Stimulated activated CD4-positive, alpha-beta T cell treated with anti-CD3 and anti-CD28 coated beads, Interleukin-15, amount 100 ng/mL, for 48 hours (primary cell): ENCODE measurements at regions not wholly inside any gene's neighbourhood (a gene's known extent, or its start where the extent isn't known, plus 50 kb on each side); places are given as distances from the start of the nearest gene placed in this dataset.

ENCODE experiments used
- DNase-seq, 2 donors: peaks; one replicate each; pipeline ENCODE4 v3.0.0-alpha.2; 2020; ENCODE audit warnings: low read depth in 2 of 2

DNA sequence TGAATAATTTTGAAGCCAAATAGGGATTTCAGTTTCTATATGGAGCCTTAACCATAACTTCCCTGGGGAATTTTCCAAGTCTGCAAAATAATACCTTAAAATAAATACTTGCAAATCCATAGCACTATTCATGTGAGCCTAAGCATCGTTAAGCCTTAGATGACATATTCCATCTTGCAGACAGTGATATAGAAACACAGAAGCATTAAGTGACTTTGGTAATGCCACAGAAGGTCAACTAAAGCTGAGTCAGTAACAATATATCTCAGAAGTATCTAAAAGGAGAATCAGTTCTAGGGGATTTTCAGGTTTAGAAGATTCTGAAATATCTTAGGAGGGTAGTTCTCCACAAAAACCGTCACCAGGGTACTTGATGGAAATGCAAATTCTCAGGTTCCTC, 163.4 kb upstream of the COL1A2 start:
- DNase-seq, result no peak

DNA sequence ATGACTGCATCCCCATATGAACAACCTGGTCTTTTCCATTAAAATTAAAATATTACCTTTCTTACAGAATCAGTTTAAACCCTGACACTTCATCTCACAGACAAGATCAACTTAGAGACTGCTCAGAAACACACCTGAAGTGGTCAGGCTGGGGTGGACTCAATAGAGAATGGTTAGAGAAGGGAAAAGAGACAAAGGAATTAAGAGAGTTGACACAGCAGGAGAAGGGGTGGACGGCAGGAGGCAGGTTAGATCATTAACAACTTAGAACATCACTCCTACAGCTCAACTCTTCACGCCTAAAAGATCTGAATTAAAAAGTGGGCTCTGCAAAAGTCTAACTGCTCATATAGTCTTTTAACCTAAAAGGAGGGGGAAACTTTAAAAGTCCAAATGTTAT, 157.7 kb upstream of the COL1A2 start:
- DNase-seq, result no peak

DNA sequence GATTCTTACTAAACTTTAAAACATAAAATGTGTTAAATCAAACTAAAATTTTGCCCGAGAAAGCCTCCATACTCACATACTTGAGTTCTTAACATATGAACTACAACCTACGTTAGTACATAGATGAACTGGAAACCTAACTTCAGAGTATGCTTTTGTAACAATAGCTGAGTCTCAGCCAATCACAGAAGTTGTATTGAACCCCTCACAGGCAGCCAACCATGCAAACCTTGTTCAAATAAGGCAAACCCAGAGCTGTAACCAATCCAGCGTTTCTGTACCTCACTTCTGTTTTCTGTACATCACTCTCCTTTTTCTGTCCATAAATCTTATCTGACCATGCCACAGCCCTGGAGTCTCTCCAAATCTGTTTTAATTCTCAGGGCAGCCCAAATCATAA, 157.3 kb upstream of the COL1A2 start:
- no peak for DNase-seq

DNA sequence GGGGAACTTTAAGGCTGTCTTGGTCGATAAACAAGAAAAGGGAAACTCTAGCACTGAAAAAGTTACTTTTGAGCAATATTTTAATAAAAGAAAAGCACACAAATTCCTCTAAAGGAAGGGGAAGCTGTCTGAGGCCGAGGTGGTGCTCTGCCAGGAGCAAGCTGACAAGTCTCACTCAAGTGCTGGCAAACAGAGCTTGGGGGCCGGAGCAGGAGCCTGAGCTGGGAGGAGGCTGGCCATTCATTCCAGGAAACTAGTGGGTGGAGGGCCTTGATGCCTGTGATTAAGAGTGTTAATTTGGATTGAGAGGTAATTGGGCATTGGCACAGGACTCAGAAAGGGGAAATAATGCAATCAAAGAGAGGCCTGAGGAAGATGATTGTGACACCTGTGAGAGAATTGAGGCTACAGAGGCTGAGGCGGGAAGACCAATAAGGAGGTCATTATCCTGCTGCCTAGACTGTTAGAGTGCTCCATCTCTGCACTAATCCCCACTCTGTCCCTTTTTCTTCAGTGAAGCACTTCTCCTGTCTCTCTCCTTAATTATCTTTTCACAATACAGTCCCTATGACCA, 154.9 kb upstream of the COL1A2 start:
- DNase-seq, result no peak

DNA sequence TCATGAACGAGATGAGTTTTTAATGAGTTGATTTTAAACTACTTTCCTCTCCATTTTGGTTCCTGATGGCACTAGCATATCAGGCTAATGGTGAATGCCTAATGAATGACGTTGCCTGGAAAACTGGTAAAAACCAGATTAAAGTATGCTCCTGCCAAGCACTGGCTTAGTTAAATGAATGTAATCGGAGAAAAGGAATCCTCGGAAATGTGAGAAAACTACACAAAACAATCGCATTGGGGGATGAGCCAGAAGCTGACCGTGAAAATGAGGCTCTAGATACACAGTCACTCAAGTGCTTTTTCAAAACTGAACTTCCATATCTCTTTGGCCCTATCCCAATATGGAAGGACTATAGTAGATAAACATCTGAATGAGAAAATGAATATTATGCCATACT, 153.8 kb upstream of the COL1A2 start:
- DNase-seq, result no peak

DNA sequence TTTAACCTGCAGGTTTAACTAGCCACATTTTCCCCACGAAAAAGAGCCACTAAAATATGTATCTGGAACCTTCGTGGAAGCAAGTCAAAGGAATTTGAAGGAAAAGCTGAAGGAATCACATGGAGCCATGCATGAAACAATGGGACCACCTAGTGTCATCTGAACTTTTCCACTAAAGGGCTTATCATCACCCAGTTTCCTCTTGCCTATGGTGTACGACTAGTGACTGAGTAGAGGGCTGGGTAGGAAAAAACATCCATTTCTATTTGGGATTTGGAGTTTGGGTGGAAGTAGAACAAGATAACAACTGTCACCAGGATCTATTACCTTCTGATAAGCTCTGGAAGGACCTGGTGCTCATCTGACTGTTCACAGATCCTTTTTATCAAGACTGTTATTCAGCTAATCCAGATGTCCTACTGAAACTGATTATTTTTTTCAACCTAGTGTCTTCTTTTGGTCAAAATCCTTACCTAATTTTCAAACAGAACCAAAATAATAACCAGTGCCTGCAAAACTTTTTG, 153.2 kb upstream of the COL1A2 start:
- no peak for DNase-seq

DNA sequence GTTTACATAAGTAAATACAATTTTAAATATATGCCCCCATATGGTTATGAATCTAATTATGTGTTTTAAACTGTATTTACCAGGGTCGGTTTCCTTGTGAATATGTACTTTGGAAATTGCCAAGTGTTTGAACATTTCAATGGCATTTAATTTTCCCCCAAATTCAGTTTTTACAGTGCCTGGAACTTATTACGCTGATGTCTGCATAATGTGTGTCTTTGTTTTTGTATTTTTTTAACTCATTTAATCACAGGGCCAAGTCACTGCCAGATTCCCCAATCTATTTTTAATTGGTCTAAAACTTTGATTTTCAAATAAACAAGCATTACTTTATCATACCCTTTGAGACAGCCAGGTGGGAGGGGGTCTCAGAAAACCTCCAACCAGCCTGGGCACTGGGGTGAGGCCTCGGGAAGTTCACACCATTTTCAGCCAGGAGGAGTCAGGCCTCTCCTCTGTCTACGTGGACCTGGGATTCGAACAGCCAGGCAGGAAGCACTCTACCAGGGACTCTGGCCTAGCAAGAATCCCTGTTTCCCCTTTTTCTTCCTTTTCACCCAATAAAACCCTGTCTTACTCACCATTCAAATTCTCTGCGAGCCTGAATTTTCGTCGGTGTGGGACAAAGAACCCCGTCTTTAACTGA, 151.5 kb upstream of the COL1A2 start:
- no peak for DNase-seq

DNA sequence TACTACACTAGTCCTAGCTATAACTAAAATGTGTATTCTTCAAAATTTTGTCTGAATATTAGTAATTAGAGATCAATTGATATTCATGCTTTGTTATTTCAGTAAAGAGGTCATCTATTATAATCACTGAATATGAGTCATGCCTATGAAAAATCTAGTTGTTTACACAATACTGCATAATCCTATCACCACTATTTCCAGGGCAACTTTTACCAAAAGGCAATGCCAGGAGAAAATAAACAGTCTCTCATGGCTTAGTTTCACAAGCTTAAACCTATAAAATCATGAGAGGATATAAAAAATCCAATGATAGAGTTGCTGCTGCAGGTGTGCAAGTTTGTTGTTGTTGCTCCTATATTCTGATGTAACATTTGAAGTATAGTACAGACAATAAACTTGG, 149.9 kb upstream of the COL1A2 start:
- no peak for DNase-seq

DNA sequence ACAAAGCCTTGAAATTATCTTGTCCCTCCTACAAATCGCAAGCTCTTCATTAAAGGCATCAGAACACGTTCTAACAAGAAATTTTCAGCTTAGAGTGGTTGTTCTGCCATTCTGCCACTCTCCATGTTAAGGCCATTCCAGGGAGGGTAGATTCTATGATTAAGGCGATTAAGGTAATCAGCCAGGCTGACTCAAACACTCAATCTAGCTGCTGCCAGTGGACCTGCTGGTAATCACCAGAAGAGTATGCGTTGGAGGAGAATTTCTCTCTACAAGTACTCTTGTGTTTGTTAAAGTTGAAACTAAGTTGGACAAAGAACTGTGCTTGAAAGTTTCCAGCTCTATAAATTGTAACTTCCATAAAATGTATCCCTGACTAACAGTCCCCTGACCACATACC, 149.2 kb upstream of the COL1A2 start:
- no peak for DNase-seq

DNA sequence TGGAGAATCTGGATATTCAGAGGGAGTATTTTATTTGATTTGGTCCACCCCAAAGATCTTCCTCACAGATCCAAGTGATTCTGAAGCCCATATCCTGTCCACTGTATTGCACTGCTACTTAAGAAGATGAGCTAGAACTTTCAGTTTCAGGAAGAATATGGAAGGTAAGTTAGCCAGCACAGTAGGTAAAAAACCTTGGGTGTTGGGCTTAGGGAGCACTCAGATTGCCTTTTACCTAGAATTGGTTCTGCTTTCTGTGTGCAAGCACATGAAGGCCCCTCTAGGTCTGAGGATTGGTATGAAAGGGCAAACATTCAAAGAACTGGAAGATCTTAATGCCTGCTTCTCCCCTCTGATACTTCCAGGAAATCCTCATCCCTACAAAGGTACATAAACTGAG, 146.7 kb upstream of the COL1A2 start:
- DNase-seq, result no peak

DNA sequence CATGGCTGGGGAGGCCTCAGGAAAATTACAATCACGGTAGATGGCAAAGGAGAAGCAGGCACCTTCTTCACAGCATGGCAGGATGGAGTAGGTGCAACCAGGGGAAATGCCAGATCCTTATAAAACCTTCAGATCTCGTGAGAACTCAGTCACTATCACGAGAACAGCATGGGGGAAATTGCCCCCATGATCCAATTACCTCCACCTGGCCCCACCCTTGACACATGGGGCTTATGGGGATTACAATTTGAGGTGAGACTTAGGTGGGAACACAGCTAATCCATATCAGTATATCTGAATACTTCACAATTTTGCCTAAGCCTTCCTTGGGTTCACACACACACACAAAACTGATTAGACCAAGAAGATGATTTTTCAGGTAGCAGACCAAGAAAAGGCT, 145.1 kb upstream of the COL1A2 start:
- DNase-seq, result no peak

DNA sequence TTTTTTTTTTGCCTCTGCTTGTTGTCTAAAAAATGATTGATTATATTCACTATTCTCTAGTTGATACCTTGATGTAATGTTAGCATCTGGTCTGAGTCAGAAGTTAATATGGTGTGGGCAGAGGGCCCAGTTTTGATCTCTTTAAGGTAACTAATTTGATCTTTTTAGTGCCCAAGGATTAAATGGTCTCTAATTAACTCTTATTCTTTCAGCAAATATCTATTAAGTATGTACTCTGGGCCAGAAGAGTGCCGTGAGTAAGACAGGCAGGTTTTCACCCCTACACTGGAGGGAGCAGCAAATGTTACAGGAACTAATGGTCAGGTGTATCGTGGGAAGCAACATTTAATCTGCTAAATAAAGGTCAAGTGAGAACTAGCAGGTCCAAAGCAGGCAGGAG, 144.6 kb upstream of the COL1A2 start:
- DNase-seq, result no peak

DNA sequence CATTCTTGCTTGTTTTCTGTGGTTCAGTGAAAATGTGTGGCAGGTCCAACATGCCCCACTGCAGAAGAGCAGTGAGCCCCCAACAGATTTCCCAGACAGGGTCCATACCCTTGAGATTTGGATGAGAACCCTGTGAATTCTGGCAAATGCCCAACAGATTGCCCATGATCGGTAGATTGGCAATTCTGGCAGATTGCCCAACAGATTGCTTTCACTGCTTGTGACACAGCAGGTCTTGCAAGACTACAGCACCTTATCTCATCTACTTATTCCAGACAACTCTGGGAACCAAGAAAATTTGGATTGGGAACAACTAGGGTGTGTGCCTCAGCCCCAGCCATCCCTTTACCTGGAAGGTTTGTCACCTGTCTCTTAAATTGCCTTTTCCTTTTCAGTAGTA, 143.7 kb upstream of the COL1A2 start:
- DNase-seq, result no peak

DNA sequence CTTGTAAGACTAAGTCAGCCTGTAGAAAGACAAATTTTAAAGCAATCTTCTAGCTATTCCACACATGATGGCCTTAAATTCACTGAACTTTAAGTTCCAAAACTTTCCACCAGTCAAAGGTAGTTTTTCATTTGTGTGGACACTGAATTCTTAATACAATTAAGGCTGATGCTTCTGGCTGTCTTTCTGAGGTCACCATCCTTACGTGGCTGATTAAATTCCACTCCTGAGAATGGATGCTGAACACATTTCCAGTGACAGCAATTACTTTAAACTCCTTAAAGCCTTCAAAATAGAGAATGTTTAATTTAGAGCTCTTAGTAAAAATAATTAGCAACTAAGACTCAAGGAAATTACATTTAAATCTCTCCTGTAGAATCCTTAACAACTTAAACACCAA, 142.6 kb upstream of the COL1A2 start:
- DNase-seq, result no peak

DNA sequence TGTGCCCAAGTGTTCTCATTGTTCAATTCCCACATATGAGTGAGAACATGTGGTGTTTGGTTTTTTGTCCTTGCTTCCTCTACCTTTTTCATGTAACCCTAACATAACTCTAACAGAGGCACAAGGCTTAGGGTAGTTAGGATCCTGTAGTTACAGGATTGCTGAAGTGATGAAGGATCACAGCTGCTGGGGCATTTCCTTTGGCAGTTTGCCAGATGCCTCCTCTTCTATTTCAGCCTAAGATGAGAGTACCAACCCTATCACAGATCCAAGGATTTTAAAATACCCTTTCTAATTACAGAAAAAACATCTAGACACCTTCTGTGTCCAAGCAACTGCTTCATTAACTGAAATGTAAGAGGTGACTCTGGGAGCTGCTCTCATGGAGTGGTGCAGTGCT, 141.7 kb upstream of the COL1A2 start:
- no peak for DNase-seq

DNA sequence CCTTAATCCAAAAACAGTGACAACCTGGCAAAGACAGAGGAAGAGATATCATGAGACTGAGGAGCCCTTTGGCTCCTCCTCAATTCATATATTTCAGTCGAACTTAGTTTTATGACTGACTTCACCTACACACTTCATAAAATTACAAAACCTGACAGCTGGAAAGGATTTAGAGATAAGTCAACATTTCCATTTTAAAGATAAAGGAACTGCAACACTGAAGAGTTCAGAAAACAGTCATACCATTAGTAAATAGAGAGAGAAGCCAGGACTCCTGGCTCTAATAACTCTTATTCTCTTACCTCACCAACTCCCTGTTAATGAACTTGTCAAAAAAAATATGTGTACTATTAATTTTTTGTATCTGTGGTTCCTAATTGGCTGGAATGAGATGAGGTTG, 141.0 kb upstream of the COL1A2 start:
- DNase-seq, result no peak

DNA sequence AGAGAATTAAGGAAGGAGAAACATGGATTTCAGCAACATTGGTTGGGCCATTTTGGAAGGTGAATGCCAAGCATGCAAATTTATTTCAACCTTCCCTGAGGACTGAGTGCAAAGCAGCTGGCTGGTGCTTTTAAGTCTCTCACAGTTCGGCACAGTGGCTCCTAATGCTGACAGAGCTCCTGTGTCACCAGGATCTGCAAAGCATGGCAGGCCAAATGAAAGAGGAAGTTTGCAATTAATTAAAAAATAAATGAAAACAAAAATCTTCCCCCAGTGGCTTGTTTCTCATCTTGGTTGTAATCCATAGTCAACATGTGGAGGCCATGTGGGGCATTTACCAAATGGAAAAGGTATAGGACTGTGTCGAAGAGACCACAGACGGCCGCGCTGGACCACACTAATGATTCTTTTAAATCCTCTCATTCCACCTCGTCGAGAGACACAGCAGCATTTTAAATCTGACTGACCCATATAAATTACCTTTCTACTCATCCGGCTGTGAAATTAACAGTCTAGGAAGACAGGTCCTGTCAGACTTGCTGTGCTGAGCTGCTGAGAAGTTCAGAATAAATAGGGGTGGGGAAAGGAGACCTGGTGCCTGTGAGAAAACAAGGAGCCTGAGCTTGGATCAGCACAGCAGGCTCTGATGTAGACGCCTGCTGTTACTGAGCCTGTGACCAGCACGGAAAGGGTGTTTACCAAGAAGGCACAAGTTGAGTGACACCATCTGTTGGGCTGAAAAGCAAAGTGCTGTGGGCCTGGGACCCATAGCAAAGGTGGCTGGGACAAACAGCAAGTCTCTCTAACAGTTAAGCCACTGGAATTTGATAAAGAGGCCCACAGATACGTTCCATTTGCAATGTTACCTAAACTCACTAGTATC, 136.0 kb upstream of the COL1A2 start:
- no peak for DNase-seq

DNA sequence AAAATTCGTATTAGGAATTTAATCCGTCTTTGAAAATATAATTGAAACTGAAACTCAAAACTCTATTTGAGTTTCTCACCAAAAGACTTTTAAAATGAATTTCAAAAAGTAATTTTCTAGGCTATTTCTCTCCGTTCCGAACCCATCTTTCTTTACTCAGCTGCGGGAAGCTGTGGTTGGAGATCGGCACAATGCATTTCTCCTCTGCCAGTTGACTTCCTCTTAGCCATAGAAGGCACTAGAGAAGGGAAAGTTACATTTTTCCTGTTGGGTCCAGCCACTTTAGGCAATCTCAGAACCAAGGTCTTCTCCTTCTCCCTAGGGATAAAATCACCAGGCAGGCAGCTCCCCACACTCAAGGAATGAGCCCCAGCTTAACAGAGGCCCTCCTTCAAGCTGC, 133.6 kb upstream of the COL1A2 start:
- DNase-seq, result no peak

DNA sequence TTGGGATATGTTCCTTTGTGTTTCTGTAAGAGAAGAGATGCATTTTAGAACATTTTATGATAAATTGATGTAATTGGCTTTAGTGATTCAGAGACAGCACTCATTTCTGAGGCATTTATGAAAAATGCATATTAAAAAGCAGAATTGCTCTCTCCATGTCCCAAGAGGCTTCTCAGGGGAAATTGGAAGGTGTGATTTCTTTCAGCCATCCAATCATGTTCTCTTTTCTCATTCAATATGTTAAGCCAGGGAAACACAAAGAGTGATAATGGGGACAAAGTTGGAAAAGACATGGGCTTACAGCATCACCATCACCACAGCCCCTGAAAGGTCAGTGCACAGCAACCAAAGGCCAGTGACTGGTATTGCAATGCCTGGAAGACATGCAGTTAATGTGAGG, 129.9 kb upstream of the COL1A2 start:
- DNase-seq, result no peak

DNA sequence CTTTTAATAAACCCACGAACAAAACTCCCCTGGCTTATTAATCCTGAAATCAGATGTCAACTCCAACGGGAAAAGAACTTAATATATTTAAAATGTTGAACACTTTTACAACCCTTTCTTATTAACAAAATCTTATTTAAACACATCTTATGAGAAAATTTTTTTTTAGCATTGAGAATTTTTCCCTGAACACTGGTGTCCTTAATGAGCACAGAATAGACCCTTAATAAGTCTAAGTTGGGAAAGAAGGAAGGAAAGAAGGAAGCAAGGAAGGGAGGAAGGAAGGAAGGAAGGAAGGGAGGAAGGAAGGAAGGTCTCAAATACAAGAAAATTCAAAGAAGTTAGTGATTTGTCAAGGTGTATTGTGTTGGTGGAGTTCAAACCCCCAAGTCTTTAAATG, 129.2 kb upstream of the COL1A2 start:
- DNase-seq, result no peak

DNA sequence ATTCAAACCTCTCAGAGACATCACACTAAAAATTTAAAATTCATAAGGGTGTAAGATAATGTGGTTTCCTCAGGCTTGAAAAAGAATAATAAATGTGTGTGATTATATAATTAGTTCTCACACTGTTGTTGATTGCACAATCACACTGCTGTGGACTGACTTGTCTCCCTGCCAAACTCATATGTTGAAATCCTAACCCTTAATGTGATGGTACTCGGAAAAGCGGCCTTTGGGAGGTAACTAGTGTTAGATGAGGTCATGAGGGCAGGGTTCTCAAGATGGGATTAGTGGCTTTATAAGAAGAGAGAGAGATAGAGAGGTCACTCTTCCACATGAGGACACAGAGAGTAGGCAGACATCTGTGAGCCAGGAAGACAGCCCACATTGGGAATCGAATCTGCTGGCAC, 128.5 kb upstream of the COL1A2 start:
- DNase-seq, result no peak

DNA sequence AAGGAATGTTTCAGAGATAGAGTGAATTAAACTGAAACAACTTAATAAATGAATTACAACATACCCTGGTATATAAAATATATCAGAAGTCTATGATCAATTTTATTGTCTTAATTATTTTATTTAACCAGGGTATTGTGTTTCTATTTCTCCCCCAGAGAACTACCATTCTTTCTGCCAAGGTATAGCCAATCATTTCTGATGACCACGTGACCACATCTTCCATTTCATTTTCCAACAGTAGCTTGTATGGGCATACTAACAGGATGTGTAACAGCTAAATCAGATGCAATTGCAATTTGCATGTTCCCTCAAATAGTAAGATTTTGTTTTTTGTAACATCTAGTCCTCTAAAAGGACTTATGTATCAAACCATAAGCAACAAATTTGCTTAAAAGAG, 123.9 kb upstream of the COL1A2 start:
- no peak for DNase-seq
